Thyroid gland (tissue), 4 donors: ENCODE measurements at regions not wholly inside any gene's neighbourhood (a gene's known extent, or its start where the extent isn't known, plus 50 kb on each side); places are given as distances from the start of the nearest gene placed in this dataset.

Experiments
- DNase-seq, 2 donors: peaks; one replicate each; pipeline ENCODE4 v3.0.0-alpha.2; 2019
- H3K27ac ChIP-seq, 3 donors: fragments of 200-600 bp; sonication (generic); 1 replicate in 2 of 3; 2 replicates in 1 of 3; pipeline ENCODE4 v1.5.1; 2016 to 2019; ENCODE audit warnings: mild to moderate bottlenecking in 1 of 3, moderate library complexity in 1 of 3
- H3K27me3 ChIP-seq: fragments of 200-600 bp; sonication (generic); one replicate; pipeline ENCODE4 v1.5.1; 2019
- H3K36me3 ChIP-seq, 2 donors: fragments of 200-600 bp; sonication (generic); one replicate each; pipeline ENCODE4 v1.5.1; 2016 to 2019
- H3K4me1 ChIP-seq, 2 donors: fragments of 200-600 bp; sonication (generic); one replicate each; pipeline ENCODE4 v1.5.1; 2017 to 2019
- H3K4me3 ChIP-seq, 3 donors: fragments of 200-600 bp; sonication (generic); replicated peaks in 1 of 3; 1 replicate in 2 of 3; 2 replicates in 1 of 3; pipeline ENCODE4 v1.5.1; 2016; ENCODE audit warnings: mild to moderate bottlenecking in 1 of 3
- H3K9me3 ChIP-seq: fragments of 200-600 bp; sonication (generic); one replicate; pipeline ENCODE4 v1.5.1; 2017
- CTCF ChIP-seq, 6 experiments: fragments of 200-600 bp in 3 of 6; fragments of 450-650 bp in 3 of 6; sonication (generic) in 3 of 6; IDR thresholded peaks; one replicate each; pipeline ENCODE4 v1.5.1; 2016 to 2019; ENCODE audit warnings: antibody characterized with exemption in 6 of 6, mild to moderate bottlenecking in 2 of 6, inconsistent platforms in 1 of 6, moderate library complexity in 1 of 6
- POLR2A ChIP-seq, 2 donors: fragments of 450-650 bp; IDR thresholded peaks; one replicate each; pipeline ENCODE4 v1.6.1; 2017; ENCODE audit warnings: antibody characterized with exemption in 2 of 2, mild to moderate bottlenecking in 2 of 2, moderate library complexity in 1 of 2
- WGBS, 2 donors: methylation state at CpG; one replicate each; pipeline ENCODE4 v1.1.5; 2017; 5-methylcytosine and 5-hydroxymethylcytosine counted together
- intact Hi-C: fragments of 100-400 bp; cut with DNase I; formaldehyde crosslinking; loops from one replicate; pipeline ENCODE4 v1.15.1; 2023

GRCh38 chr11:109856928-109857327 is 236.3 kb upstream of the ZC3H12C start:
- Histone ChIP-seq H3K4me3 (no peak overlapping the region), H3K27me3 (no peaks in the 10 kb centered on the region), H3K36me3 (no peaks in the 10 kb centered on the region), H3K27ac (no peak overlapping the region), H3K4me1 (no peaks in the 10 kb centered on the region), H3K9me3 (no peaks in the 10 kb centered on the region)
- DNase-seq, result no peak
- WGBS, 2 donors, result 89 to 93% methylated on average over 2 of the region's 2 CpGs
- intact Hi-C loops, result no loop called here
- TF ChIP-seq CTCF (IDR thresholded peaks at IDR 0.05), result no peak
- TF ChIP-seq POLR2A (IDR thresholded peaks at IDR 0.05), result no peak

- Histone ChIP-seq H3K27ac (no peak overlapping the region), H3K9me3 (no peaks in the 10 kb centered on the region), H3K27me3 (no peaks in the 10 kb centered on the region), H3K4me3 (no peak overlapping the region), H3K4me1 (no peaks in the 10 kb centered on the region), H3K36me3 (no peaks in the 10 kb centered on the region)
- no peak for TF ChIP-seq CTCF (IDR thresholded peaks at IDR 0.05)
- TF ChIP-seq POLR2A (IDR thresholded peaks at IDR 0.05), result no peak
- intact Hi-C loops, result no loop called here
- DNase-seq, result no peak
Measured at GRCh38 chr11:109857637-109858036, 235.6 kb upstream of the ZC3H12C start.

GRCh38 chr11:109858152-109858551 is 235.0 kb upstream of the ZC3H12C start:
- Histone ChIP-seq H3K27me3 (no peaks in the 10 kb centered on the region), H3K4me3 (no peak overlapping the region), H3K27ac (no peak overlapping the region), H3K4me1 (no peaks in the 10 kb centered on the region), H3K9me3 (no peaks in the 10 kb centered on the region), H3K36me3 (no peaks in the 10 kb centered on the region)
- TF ChIP-seq POLR2A (IDR thresholded peaks at IDR 0.05), result no peak
- no peak for TF ChIP-seq CTCF (IDR thresholded peaks at IDR 0.05)
- whole genome bisulfite sequencing, 2 donors, result 82 to 83% methylated on average over 4 of the region's 4 CpGs
- DNase-seq, result no peak
- intact Hi-C loops, result no loop called here

- H3K36me3 ChIP-seq, result no peaks in the 10 kb centered on the region
- WGBS, 2 donors, result 85 to 87% methylated on average over 4 of the region's 4 CpGs
- TF ChIP-seq CTCF (IDR thresholded peaks at IDR 0.05) (no peak), POLR2A (IDR thresholded peaks at IDR 0.05) (no peak)
- no peaks in the 10 kb centered on the region for H3K27me3 ChIP-seq
- intact Hi-C loops, result no loop called here
- H3K4me3 ChIP-seq, result no peak overlapping the region
- DNase-seq, result no peak
- no peak overlapping the region for H3K27ac ChIP-seq
- no peaks in the 10 kb centered on the region for H3K9me3 ChIP-seq
- H3K4me1 ChIP-seq, result no peaks in the 10 kb centered on the region
Measured at GRCh38 chr11:109859045-109859724, 234.0 kb upstream of the ZC3H12C start.

- 80 to 87% methylated on average over 3 of the region's 3 CpGs for WGBS, 2 donors
- Histone ChIP-seq H3K27ac (no peak overlapping the region), H3K27me3 (no peaks in the 10 kb centered on the region), H3K4me1 (no peaks in the 10 kb centered on the region), H3K4me3 (no peak overlapping the region), H3K36me3 (no peaks in the 10 kb centered on the region), H3K9me3 (no peaks in the 10 kb centered on the region)
- intact Hi-C loops, result no loop called here
- TF ChIP-seq POLR2A (IDR thresholded peaks at IDR 0.05) (no peak), CTCF (IDR thresholded peaks at IDR 0.05) (no peak)
- no peak for DNase-seq
Measured at GRCh38 chr11:109862835-109863234, 230.4 kb upstream of the ZC3H12C start.
